HG03558 (cell line): ENCODE measurements at regions not wholly inside any gene's neighbourhood (a gene's known extent, or its start where the extent isn't known, plus 50 kb on each side); places are given as distances from the start of the nearest gene placed in this dataset.
"Not testable (repeated sequence)": the region's sequence is repeated elsewhere in the genome, so short reads cannot be mapped to it uniquely, and the experiment has no call there.

Experiments used
- ATAC-seq: cut with Tn5 transposase; IDR thresholded peaks from one replicate; pipeline ENCODE4 v1.9.1; 2021; ENCODE audit warnings: moderate number of reproducible peaks; ENCODE audit not compliant: unreplicated experiment; ENCODE audit errors: extremely low read depth

DNA sequence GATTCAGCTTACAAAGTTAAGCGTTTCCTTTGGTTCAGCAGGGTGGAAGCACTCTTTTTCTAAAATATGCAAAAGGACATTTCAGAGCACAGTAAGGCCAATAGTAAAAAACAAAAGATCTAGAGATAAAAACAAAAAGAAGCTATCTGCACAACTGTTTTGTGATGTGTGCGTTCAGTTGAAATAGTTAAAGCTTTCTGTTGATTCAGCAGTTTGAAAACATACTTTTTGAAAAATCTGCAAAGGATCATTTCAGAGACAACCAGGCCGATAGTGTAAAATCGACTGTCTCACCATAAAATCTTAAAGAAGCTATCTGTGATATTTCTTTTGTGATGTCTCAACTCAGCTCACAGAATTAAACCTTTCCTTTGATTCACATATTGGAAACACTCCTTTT, 300.0 kb upstream of the ALG10B start:
- ATAC-seq, result no peak

DNA sequence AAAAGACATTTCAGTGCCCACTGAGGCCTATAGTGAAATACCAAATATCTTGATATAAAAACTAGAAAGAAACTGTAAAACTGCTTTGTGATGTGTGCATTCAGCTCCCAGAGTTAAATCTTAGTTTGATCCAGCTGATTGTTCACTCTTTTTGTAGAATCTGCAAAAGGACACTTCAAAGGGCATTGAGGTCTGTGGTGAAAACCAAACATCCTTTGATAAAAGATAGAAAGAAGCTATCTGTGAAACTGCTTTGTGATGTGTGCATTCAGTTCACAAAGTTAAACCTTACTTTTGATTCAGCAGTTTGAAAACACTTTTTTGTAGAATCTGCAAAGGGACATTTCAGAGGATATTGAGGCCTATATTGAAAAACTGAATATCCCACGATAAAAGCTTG, 290.7 kb upstream of the ALG10B start:
- no peak for ATAC-seq

GRCh38 chr12:38053113-38053512, 263.5 kb upstream of the ALG10B start:
- ATAC-seq, result no peak

DNA sequence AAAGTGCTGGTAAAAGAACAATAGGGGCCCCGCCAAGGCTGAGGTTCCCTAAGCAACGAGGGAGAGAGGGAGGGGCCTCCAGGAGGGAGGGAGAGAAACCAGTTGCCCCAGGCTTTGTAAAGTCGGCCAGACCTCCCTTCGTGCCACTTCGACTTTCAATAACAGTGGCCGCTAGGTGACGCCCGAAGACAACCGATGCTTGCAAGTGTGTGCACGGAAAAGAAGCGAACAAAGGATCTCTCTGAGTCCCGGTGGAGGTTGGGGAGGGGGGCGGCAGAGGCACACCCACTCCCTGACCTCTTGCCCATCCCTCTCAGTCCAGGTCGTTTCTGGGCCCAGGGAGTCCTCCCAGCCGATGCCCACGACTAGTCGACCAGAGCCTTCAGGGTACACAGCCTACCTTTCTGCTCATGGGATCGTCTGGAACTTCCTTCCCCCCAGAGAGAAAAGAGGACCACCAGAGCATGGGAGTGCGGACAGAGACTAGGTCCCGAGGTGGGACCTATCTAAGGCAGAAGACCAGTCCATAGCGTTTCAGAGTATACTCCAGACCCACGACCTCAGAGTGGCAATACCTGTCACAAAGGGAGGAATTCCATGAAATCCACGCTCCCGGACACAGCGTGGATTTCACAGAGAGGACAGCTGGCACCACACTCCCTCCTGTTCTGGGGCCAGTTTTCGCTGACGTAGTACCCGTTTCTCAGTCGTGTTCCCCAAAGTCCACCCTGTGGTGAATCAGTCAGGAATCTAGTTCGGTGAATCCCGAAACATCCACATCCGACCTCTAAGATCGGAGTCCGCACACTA, 262.7 kb upstream of the ALG10B start:
- no peak for ATAC-seq

GRCh38 chr12:38056701-38057689, 259.6 kb upstream of the ALG10B start:
- ATAC-seq, result no peak

DNA sequence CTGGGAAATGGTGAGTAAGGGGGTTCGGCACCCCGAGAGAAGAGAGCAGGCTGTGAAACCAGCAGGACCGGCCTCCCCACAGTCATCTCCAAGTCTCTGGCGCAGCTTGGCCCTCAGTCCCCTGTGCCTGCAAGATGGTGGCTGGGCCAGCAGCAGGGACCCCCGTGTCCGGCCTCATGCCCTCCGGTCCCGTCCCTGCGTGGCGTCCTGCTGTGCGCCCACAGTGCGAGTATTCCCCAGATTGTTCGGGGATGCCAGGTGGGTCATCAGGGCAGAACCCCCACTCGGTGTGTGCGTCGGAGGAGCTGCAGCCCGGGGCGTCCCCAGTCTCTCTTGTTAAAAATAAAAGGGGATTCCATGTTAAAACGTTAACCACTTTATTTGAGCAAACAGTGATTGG, 216.9 kb upstream of the ALG10B start:
- ATAC-seq, result no peak

- no peak for ATAC-seq
Measured at GRCh38 chr12:38101753-38102152, 214.8 kb upstream of the ALG10B start.

GRCh38 chr12:38102197-38102596, 214.4 kb upstream of the ALG10B start:
- no peak for ATAC-seq

DNA sequence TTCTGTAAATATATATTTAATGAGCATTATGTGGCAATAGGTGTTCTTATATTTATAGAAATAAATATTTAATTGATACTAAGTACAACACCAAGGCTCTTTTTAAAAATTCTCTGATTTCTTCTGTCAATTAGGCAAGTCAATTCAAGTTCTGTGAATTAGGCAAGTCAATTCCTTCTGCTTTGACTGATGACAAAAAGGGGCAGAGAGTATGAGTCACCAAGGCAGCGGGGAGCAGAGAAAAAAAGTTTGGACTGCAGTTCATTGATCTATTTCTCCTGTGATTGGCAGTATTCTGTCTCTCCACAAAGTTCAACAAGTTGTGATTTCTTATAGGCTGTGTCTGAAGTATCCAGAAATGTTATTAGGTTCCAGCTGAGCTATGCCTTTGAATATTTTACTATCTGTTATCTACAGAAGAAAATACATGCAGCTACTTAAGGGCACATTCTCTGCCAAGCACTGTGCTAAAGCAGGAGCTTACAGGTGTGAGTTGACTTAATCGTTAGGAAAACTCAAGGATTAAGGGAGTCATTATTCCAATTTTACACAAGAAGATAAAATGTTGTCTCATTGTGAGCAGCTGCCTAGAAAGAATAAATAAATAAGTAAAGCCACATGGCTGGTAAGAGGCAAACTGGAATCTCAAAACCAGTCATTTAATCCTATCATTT, 206.4 kb upstream of the ALG10B start:
- no peak for ATAC-seq

- no peak for ATAC-seq
Measured at GRCh38 chr12:38113991-38114390, 202.6 kb upstream of the ALG10B start.

DNA sequence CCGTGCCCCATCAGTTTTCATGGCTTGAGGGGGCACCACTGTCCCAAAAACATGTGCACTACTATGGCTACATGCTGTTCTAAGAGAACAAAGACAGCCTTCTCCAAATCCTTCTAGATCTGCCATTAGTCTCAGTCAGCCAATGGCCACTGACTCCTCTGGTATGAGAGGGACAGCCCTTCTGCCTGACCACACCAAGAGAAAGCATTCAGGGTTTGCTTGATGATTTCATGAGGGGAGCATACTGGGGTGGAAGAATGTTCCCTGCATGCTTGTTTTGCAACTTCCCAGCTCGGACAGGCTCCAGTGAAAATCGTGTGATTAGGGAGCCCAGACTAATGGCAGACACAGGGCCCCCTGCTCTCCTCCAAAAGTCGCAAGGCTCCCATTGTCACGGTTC, 199.6 kb upstream of the ALG10B start:
- no peak for ATAC-seq

DNA sequence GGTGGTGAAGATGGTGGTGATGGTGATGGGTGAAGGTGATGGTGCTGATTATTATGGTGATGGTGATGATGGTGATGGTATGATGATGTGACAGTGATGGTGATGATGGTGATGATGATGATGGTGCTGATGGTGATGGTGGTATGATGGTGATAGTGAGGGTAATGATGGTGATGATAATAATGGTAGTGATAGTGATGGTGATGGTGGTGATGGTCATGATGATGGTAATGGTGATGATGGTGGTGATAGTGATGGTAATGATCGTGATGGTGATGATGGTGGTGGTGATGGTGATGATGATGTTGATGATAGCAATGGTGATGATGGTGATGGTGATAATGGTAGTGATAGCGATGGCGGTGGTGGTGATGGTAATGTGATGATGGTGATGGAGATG, 197.9 kb upstream of the ALG10B start:
- ATAC-seq, result no peak

DNA sequence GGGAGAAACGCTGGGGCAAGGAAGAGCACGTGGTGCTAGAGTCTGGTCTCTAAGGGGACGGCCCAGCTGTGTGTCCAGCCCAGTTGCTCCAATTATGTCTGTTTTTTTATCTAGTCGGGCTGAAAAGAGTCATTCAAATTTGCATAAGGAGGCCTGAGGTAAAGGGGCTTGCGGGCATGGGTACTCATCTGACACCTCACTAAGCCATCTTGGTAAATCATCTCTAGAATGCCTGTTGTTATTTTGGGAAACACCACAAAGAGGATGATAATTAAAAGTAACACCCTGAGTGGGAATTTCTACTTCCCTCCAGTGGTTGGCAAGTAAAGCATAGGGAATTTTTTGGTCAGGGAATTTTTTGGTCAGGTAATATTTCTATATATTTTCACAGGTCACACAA, 196.1 kb upstream of the ALG10B start:
- no peak for ATAC-seq

DNA sequence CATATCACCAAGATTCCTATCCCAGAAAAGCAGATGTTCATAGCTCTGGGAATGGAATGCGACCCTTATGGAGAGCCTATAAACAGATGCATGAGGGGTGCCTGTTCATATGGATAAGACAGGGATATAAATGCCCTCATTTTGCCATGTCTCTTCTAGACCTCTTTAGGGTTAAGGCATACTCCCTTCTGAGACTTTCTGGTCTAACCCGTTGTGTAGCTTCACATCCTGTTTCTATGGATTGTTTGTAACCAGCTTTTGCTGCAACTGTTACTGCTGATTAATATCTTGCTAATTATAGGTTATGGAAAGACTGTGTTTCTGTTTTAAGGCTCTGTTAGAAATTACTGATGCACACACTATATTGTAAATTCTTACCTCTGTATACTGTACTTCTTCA, 193.5 kb upstream of the ALG10B start:
- ATAC-seq, result not testable (repeated sequence)

DNA sequence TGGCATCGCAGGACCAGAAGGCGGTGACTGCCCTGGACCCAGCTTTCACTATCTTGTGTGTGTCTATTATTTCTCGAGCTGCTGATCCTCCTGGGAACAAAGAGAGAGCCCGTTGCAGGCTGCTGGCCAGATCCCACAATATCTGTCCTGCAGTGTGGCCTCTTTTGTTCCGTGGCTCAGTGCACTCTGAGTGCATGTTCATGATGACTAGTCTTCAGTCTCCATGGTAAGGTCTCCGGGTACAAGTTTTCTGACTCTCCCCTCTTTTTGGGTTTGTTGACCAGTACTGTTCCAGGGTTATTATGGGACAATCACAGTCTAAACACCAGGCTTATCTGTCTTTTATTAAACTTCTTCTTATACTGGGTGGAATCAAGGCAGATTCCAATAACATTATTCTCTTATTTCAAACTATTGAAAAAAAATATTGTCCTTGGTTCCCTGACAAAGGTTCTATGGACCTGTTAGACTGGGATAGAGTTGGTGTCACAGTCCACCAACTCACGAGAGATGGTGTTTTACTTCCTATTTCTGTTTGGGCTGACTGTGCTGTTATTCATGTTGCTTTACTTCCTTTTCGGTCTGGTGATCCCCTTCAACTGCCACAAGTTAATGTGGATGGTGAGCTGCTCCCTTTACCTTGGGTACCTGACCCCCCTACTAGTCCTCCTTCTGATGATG, 192.9 kb upstream of the ALG10B start:
- no peak for ATAC-seq

DNA sequence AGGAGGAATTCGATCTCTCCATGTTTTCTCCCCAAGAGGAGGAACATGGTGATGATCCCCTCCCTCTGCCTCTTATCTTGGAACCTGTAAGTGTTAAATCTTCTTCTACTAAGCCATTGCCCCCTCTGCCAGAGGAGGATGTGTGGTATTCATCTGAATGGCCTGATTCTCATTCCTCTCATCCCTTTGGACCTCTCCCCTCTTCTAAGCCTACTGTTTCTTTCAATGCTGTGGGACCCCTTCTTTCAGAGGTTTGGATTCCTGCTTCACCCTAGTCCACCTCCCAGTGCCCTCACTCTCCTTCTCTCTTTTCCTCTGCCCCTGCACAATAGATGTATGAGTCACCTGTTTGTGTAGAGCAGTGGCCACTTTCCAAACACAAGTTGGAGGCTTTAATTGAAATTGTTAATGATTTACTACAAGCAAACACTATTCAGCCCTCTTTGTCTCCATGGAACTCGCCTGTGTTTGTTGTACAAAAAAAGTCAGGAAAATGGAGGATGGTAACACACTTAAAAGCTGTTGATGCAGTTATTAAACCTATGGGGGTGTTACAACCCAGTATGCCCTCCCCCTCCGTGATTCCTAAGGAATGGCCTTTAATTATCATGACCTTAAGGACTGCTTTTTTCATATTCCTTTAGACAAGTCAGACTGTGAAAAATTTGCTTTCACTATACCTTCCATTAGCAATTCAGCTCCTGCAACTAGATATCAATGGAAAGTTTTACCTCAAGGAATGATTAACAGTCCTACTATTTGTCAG, 192.1 kb upstream of the ALG10B start:
- no peak for ATAC-seq

GRCh38 chr12:38132139-38132538, 184.4 kb upstream of the ALG10B start:
- no peak for ATAC-seq

- no peak for ATAC-seq
Measured at GRCh38 chr12:38137287-38137686, 179.3 kb upstream of the ALG10B start.

- ATAC-seq, result no peak
Measured at GRCh38 chr12:38137716-38138115, 178.9 kb upstream of the ALG10B start.
